NCI-H1417 (cell line): ENCODE measurements at regions not wholly inside any gene's neighbourhood (a gene's known extent, or its start where the extent isn't known, plus 50 kb on each side); places are given as distances from the start of the nearest gene placed in this dataset.
"Not testable (repeated sequence)": the region's sequence is repeated elsewhere in the genome, so short reads cannot be mapped to it uniquely, and the experiment has no call there.

Experiments
- DNase-seq, 3 experiments: peaks; one replicate each; lab custom pipeline; 2025; lab: John Stamatoyannopoulos, UW

DNA sequence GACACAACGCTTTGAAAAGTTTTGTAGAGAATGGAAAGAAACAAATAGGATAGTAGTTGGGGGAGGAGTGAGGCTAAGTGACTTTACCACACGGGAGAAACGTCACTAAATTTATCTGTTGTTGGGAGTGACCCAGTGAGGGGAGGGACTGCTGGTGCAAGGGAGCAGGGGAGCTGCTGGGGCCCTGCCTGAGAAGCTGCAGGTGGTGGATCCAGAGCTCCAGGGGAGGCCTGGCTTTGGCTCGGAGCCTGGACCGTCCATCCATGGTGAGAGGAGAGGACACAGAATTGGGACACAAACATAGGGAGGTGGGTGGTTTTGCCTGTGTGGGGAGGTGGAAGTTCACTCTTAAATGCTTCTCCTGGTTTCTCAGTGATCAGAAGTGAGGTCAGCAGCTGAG, 107.6 kb downstream of the GOSR1 start:
- no peak for DNase-seq

DNA sequence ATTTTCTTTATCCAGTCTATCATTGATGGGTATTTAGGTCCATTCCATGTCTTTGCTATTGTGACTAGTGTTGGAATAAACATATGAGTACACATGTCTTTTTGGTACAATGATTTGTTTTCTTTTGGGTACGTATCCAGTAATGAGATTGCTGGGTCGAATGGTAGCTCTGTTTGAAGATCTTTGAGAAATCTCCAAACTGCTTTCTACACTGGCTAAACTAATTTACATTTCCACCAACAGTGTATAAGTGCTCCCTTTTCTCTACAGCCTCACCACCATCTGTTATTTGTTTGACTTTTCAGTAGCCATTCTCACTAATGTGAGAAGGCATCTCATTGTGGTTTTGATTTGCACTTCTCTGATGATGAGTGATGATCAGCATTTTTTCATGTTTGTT, 103.7 kb downstream of the GOSR1 start:
- no peak for DNase-seq

DNA sequence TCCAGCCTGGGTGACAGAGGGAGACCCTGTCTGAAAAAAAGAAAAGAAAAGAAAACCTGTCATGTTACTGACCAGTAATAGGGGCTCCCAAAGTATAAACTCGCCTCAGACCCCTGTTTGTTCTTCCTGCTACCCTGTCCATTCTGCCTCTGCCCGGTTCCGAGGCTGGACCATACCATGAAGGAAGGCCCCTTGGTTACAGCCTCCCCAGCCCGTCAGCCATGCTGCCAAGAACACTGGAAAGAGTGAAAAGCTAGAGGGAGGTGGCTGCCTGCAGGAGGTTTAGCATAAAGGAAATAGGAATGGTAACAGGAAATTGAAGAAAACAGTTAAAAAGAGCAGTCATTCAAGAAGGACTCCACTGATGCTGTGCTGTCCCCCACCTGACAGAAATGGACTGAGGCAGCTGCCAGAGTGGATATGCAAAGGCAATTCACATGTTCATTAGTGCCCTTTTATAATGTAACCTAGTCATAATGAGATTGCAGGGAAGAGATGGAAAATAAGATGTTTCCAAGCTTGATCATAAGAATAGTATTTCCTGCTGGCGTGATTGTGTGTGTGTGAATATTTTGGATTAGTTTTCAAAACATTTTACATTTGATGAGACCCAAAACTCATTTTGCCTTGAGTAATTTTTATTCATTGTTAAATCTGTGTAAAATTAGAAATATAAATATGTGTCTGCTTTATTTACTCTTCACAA, 102.6 kb downstream of the GOSR1 start:
- DNase-seq = no peak

DNA sequence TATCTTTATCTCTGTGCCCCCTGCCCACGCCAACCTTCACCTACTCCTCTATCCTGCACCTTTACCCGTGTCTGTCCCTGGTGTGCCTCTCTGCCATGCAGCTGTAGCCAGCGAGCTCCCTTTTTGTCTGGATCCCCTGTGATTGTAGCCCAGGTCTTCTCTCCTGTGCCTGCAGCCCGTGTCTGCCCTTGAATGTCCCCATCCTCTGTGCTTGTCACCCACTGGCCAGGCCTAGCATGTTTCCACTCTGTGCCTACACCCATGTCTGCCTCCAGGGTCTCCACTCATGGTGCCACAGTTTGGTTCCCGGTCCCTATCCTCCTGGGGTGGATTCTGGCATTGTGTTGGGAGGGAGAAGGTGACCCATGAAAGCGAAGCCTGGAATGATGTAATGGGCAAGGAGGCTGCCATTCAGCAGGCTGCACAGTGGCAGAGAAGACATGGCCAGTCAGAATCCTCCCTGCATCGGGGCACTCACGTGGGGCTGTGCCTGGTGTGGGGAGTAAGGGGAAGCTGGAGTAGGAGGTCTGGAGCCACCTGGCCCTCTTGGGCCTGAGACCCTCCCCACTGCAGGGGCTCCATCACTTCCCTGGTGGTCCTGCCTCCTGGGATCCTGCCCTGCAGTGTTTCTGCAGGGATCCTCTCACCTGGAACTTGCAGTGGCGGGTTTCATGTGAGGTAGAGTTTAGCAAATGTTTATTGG, 101.0 kb downstream of the GOSR1 start:
- DNase-seq = not testable (repeated sequence)
